Tibial nerve (tissue), 3 donors: ENCODE measurements at regions not wholly inside any gene's neighbourhood (a gene's known extent, or its start where the extent isn't known, plus 50 kb on each side); places are given as distances from the start of the nearest gene placed in this dataset.

Experiments
- CTCF ChIP-seq, 5 experiments: fragments of 200-600 bp in 3 of 5; fragments of 450-650 bp in 2 of 5; sonication (generic) in 3 of 5; IDR thresholded peaks; one replicate each; pipeline ENCODE4 v1.5.1; 2016 to 2019; ENCODE audit warnings: antibody characterized with exemption in 5 of 5, mild to moderate bottlenecking in 3 of 5, moderate library complexity in 2 of 5
- POLR2A ChIP-seq, 2 donors: fragments of 450-650 bp; IDR thresholded peaks; one replicate each; pipeline ENCODE4 v1.6.1; 2017; ENCODE audit warnings: antibody characterized with exemption in 2 of 2, mild to moderate bottlenecking in 2 of 2, moderate library complexity in 2 of 2

DNA sequence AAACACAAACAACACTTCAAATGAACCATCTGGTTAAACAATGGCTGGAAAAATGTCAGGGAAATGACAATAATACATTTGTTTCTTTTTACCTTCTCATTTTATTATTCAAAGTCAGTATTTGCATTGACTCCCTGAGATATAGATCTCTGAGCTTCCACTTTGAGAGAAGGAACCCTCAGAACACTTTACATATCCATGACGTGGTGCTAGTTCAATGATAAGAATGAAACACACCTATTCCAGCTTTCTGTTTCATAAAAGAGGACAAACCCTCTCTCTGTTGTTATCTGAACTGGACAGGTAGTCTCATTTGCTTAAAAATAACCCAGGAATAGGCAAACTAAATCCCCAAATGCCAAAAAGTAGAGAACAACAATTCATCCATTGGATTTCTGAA lies 65.3 kb upstream of the CCSER1 start:
- TF ChIP-seq CTCF (IDR thresholded peaks at IDR 0.05), result no peak
- no peak for TF ChIP-seq POLR2A (IDR thresholded peaks at IDR 0.05)
